ENCODE measurements at regions not wholly inside any gene's neighbourhood (a gene's known extent, or its start where the extent isn't known, plus 50 kb on each side); places are given as distances from the start of the nearest gene placed in this dataset.

DNA sequence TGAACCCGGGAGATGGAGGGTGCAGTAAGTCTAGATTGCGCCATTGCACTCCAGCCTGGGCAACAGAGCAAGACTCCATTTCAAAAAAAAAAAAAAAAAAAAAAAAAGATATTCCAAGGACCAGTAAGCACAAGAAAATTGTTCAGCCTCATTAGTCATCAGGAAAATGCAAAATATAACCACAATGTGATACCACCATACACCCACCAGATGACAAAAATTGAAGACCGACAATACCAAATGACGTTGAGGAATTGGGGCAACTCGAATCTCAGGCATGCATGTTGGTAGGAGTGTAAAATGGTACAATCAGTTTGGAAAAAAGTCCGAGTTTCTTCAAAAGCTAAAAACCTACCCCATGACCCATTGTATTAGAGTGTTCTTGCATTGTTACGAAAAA, 130.2 kb upstream of the FAM9B start:
- Histone ChIP-seq H3K27me3 (no peaks in the 10 kb centered on the region), H3K4me3 (no peak overlapping the region), H3K27ac (no peak overlapping the region), H3K36me3 (no peaks in the 10 kb centered on the region), H3K4me1 (no peaks in the 10 kb centered on the region), H3K9me3 (no peaks in the 10 kb centered on the region)
- TF ChIP-seq POLR2AphosphoS5 (IDR thresholded peaks at IDR 0.05), result no peak
- TF ChIP-seq CTCF (IDR thresholded peaks at IDR 0.05), result no peak
- no peak for TF ChIP-seq EP300 (IDR thresholded peaks at IDR 0.05)
- TF ChIP-seq POLR2A (IDR thresholded peaks at IDR 0.05), result no peak
- WGBS, result 88% methylated on average over 7 of the region's 7 CpGs
- no peak for DNase-seq (ENCODE audit: low spot score in 2 of 2)

- DNase-seq (ENCODE audit: low spot score in 2 of 2), result no peak
- Histone ChIP-seq H3K27ac (no peak overlapping the region), H3K9me3 (no peaks in the 10 kb centered on the region), H3K36me3 (no peaks in the 10 kb centered on the region), H3K4me3 (no peak overlapping the region), H3K4me1 (no peaks in the 10 kb centered on the region), H3K27me3 (no peaks in the 10 kb centered on the region)
- TF ChIP-seq EP300 (IDR thresholded peaks at IDR 0.05) (no peak), POLR2AphosphoS5 (IDR thresholded peaks at IDR 0.05) (no peak), CTCF (IDR thresholded peaks at IDR 0.05) (no peak), POLR2A (IDR thresholded peaks at IDR 0.05) (no peak)
- 86% methylated on average over 11 of the region's 11 CpGs for WGBS
These were observed 130.9 kb upstream of the FAM9B start for GRCh38 chrX:9164533-9165426.

GRCh38 chrX:9166584-9166944, 132.6 kb upstream of the FAM9B start:
- WGBS, result 60% methylated on average over 1 of the region's 1 CpG
- Histone ChIP-seq H3K27ac (no peak overlapping the region), H3K36me3 (no peaks in the 10 kb centered on the region), H3K27me3 (no peaks in the 10 kb centered on the region), H3K9me3 (no peaks in the 10 kb centered on the region), H3K4me3 (no peak overlapping the region), H3K4me1 (no peaks in the 10 kb centered on the region)
- TF ChIP-seq POLR2A (IDR thresholded peaks at IDR 0.05) (no peak), CTCF (IDR thresholded peaks at IDR 0.05) (no peak), EP300 (IDR thresholded peaks at IDR 0.05) (no peak), POLR2AphosphoS5 (IDR thresholded peaks at IDR 0.05) (no peak)
- DNase-seq (ENCODE audit: low spot score in 2 of 2), result no peak

- 81% methylated on average over 7 of the region's 7 CpGs for WGBS
- Histone ChIP-seq H3K4me1 (no peaks in the 10 kb centered on the region), H3K27me3 (no peaks in the 10 kb centered on the region), H3K27ac (no peak overlapping the region), H3K9me3 (no peaks in the 10 kb centered on the region), H3K36me3 (no peaks in the 10 kb centered on the region), H3K4me3 (no peak overlapping the region)
- DNase-seq (ENCODE audit: low spot score in 2 of 2), result no peak
- TF ChIP-seq CTCF (IDR thresholded peaks at IDR 0.05) (no peak), EP300 (IDR thresholded peaks at IDR 0.05) (no peak), POLR2A (IDR thresholded peaks at IDR 0.05) (no peak), POLR2AphosphoS5 (IDR thresholded peaks at IDR 0.05) (no peak)
These were observed 138.0 kb upstream of the FAM9B start for GRCh38 chrX:9171841-9172463.

DNA sequence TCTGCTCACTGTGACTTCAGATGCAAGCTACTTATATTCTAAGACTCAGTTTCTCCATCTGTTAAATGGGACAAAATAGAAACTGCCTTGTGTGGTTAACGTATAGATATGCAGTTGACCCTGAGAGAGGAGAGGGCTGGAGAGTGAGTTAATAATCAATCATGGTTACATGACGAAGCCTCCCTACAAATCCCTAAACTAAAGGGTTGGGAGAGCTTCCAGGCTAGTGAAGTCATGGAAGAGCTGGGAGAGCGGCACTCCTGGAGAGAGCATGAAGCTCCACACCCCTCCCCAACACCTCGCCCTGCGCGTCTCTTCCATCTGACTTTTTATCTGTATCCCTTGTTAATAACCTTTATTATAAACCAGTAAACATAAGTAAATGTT, 138.5 kb upstream of the FAM9B start:
- Histone ChIP-seq H3K36me3 (no peaks in the 10 kb centered on the region), H3K27ac (no peak overlapping the region), H3K4me3 (no peak overlapping the region), H3K4me1 (no peaks in the 10 kb centered on the region), H3K9me3 (no peaks in the 10 kb centered on the region), H3K27me3 (no peaks in the 10 kb centered on the region)
- no peak for TF ChIP-seq EP300 (IDR thresholded peaks at IDR 0.05)
- TF ChIP-seq CTCF (IDR thresholded peaks at IDR 0.05), result no peak
- WGBS, result 91% methylated on average over 6 of the region's 6 CpGs
- no peak for DNase-seq (ENCODE audit: low spot score in 2 of 2)

Data from suprapubic skin (tissue), 4 donors.